ENCODE measurements at regions not wholly inside any gene's neighbourhood (a gene's known extent, or its start where the extent isn't known, plus 50 kb on each side); places are given as distances from the start of the nearest gene placed in this dataset.

DNA sequence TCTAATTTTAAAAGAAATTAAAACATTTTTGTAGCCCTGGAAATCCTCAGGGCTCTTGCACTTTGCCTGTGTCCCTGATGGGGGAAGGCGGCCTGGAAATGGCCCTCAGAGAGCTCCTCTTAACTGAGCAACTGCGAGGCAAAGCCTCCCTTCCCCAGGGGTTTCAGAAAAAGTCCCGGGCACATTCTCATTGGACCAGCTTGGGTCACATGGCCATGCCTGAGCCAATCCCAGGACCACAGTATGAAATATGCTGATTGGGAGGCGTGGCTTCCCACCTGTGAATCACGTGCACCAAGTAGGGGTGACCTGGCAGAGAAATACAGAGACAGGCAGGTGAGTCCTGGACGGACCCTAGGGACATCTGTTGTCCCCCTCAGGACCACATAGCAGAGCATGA lies 90.4 kb upstream of the SFSWAP start:
- TF ChIP-seq, protein P1, sequence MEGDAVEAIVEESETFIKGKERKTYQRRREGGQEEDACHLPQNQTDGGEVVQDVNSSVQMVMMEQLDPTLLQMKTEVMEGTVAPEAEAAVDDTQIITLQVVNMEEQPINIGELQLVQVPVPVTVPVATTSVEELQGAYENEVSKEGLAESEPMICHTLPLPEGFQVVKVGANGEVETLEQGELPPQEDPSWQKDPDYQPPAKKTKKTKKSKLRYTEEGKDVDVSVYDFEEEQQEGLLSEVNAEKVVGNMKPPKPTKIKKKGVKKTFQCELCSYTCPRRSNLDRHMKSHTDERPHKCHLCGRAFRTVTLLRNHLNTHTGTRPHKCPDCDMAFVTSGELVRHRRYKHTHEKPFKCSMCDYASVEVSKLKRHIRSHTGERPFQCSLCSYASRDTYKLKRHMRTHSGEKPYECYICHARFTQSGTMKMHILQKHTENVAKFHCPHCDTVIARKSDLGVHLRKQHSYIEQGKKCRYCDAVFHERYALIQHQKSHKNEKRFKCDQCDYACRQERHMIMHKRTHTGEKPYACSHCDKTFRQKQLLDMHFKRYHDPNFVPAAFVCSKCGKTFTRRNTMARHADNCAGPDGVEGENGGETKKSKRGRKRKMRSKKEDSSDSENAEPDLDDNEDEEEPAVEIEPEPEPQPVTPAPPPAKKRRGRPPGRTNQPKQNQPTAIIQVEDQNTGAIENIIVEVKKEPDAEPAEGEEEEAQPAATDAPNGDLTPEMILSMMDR (IDR thresholded peaks at IDR 0.05; ENCODE audit: low read length) = no peak
- TF ChIP-seq EZH2 (IDR thresholded peaks at IDR 0.05; ENCODE audit: borderline replicate concordance, low read length) = no peak

All from OCI-LY1 (cell line).